ENCODE measurements at regions not wholly inside any gene's neighbourhood (a gene's known extent, or its start where the extent isn't known, plus 50 kb on each side); places are given as distances from the start of the nearest gene placed in this dataset.

- no peak for TF ChIP-seq PKNOX1 (IDR thresholded peaks at IDR 0.05)
- no peak for TF ChIP-seq BHLHE40 (IDR thresholded peaks at IDR 0.05; ENCODE audit: borderline replicate concordance)
- no peak for TF ChIP-seq FOXM1 (IDR thresholded peaks at IDR 0.05; ENCODE audit: borderline replicate concordance)
- no peak for TF ChIP-seq HDGF (IDR thresholded peaks at IDR 0.05; ENCODE audit: borderline replicate concordance)
- TF ChIP-seq ELF4 (IDR thresholded peaks at IDR 0.05), result no peak
These were observed 82.4 kb upstream of the STC2 start for GRCh38 chr5:173410459-173411233.

All from HEK293T (cell line).